HG02938 (cell line): ENCODE measurements at regions not wholly inside any gene's neighbourhood (a gene's known extent, or its start where the extent isn't known, plus 50 kb on each side); places are given as distances from the start of the nearest gene placed in this dataset.

Source experiments
- ATAC-seq: cut with Tn5 transposase; IDR thresholded peaks from one replicate; pipeline ENCODE4 v1.9.1; 2021; ENCODE audit warnings: mild to moderate bottlenecking, moderate library complexity; ENCODE audit not compliant: unreplicated experiment

GRCh38 chr3:144286235-144286910 lies 314.8 kb downstream of the DIPK2A start:
- ATAC-seq = no peak

DNA sequence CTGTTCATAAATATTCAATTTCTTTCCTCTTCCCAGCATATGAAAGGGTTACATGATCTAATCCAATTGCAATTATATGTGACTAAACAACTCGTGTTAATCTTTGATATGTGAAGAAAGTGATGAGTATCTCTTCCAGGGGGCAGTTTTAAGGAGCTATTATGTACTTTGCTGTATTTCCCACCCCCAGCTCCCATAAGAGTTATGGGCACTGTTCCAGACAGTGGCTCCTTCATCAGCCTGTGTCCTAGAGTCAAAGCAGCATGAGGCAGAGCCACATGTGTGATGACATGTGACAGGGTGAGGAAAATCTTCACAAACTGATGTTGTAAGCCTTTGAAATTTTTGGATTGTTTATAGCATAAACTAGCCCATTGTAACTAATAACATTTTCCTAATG lies 315.4 kb downstream of the DIPK2A start:
- ATAC-seq = no peak

DNA sequence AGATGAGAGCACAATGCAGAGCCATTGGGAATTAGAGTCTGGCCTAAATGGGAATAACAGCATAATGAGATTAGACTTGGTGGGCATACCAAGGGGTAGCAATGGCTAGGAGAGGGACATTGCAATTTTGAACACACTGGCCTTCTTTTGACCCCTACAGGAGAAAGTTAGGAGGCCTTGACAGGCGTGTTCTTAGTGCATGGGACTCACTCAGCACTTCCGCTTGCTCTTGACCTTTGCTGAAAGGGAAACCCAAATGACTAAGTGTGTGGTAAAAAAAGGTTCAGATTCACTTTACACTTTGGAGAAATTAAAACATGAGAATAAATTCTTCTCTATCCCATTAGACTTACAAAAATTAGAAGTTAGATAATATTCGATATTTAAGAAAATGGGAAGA lies 317.4 kb downstream of the DIPK2A start:
- ATAC-seq = no peak

DNA sequence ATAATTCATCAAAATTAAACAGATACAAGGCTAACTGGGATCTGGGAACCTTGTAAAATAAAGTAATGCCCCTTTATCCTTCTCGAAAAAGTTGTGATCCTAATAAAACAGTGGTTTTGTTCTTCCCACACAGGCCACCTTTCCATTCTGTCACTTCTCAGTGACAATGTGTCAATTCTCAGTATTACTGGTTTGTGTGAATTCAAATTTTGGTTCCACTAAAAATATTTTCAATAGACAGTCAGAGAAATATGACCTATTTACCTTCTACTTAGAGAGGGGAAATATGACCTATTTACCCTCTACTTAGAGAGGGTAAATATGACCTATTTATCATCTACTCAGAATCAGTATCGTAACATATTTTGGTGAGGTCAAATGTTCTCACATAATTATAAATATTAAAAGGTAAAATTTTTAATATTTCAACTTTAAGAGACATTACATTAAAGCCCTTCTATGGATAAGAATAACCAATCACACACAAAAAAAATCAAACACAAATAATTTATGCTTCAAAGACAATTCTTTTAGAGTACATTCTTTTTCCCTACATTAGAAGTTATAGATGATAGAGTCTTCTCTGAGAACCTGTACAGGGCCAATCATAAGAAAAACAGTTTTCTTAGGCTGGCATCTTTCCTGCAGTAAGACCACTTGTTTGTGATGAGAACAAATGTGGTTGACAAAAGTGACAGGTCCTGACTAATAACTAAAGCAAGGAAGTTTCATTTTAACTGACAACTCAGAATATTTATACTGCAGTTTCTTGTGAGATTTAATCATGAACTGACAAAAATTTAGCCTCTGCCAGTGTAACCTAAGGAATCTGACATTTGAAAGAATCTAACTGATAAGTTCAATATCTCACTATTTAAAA lies 323.3 kb downstream of the DIPK2A start:
- peak; percentile 85 for ATAC-seq

GRCh38 chr3:144295613-144296012 lies 324.0 kb downstream of the DIPK2A start:
- ATAC-seq = no peak

DNA sequence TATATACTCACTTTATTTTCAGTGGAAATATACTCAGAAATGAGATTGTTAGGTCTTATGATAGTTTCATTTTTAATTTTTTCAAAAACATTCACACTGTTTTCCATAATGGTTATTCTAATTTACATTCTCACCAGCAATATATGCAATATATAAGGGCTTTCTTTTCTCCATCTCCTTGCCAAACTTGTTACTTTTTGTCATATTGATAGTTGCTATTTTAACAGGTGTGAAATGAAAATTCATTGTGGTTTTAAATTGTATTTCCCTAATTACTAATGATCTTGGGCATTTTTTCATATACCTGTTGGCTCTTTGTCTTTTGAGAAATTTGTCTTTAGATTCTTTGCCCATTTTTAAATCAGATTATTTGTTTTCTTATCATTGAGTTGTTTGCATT lies 325.2 kb downstream of the DIPK2A start:
- ATAC-seq = no peak

GRCh38 chr3:144301863-144302262 lies 330.2 kb downstream of the DIPK2A start:
- no peak for ATAC-seq

GRCh38 chr3:144307951-144308350 lies 336.3 kb downstream of the DIPK2A start:
- no peak for ATAC-seq

DNA sequence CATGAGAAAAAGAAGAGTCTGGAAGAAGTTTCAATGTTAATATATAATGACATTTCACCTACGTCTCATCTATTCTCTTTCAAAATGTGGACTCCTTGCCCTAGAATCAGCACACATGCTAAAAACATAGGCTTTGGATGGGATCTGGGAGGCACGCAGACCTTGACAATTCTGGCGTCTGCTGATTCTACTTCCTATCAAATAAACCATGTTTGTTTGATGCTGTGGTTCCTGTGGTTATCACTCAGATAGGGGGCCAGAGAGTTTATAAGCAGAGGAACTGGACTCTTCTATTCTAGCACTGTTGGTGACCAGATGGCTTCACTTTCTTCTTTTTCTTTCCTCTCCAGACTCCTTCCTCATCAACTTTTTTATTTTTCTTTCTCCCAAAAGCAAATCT lies 336.8 kb downstream of the DIPK2A start:
- ATAC-seq = no peak

GRCh38 chr3:144312702-144313101 lies 341.1 kb downstream of the DIPK2A start:
- ATAC-seq = no peak

- no peak for ATAC-seq
Measured at GRCh38 chr3:144314946-144315345, 343.3 kb downstream of the DIPK2A start.

DNA sequence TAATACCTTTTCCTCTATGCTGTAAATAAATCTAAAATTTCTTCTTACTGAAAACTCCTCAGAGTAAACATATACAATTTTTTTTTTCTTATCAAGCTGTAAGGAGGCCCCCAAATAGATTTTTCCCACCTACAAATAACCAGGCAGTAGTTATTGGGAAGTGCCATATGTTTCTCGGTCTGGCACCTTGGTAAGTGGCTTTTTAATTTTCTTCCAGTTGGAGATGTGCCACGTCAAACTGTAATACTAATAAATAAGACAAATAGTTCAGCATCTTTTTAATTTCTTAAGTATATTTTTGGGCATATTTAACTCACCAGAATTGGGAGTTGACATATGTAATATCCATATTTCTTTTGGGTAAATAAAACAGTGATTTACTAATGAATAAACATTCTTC lies 346.3 kb downstream of the DIPK2A start:
- ATAC-seq = no peak

DNA sequence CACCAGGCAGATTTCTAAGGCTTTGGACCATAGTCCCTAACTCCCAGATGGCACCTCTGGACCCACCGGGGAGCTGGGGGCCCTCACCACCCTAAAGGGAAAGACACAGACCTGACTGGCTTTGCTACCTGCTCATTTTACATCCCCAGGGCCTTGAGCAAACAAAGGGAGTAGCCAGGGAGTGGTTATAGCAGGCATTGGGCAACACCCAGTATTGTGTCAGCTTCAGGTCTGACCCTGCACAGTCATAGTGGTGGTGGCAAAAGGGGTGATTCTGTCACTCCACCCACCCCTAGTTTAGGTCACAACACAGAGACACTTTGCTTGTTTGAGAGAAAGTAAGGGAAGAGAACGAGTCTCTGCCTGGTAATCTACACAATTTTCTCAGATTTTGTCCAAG lies 352.5 kb downstream of the DIPK2A start:
- no peak for ATAC-seq

GRCh38 chr3:144332868-144333267 lies 361.2 kb downstream of the DIPK2A start:
- no peak for ATAC-seq

DNA sequence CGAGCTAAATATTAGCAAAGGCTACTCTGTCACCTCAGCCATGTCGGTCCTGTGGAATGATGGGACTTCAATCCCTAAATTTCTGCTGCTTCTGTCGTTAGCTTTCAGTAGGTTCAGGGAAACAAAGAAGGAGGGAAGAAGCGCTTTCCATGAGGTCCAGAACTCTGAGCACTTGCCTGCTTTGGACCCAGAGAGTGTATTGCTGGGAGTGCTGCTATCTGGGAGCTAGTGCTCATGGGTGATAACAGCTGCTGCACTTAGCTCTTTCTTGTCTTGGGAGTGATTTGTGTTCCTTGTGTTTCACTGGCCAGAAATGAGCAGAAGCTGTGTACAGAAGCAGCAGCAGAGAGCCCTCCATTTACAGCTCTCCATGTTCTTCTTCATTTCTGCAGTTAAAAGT lies 369.8 kb downstream of the DIPK2A start:
- no peak for ATAC-seq

GRCh38 chr3:144343343-144343742 lies 371.7 kb downstream of the DIPK2A start:
- ATAC-seq = no peak

GRCh38 chr3:144343777-144344176 lies 372.2 kb downstream of the DIPK2A start:
- ATAC-seq = no peak

GRCh38 chr3:144344925-144345548 lies 373.4 kb downstream of the DIPK2A start:
- ATAC-seq = no peak

- ATAC-seq = no peak
Measured at GRCh38 chr3:144350125-144350524, 378.5 kb downstream of the DIPK2A start.

- ATAC-seq = no peak
Measured at GRCh38 chr3:144351011-144351410, 379.4 kb downstream of the DIPK2A start.

DNA sequence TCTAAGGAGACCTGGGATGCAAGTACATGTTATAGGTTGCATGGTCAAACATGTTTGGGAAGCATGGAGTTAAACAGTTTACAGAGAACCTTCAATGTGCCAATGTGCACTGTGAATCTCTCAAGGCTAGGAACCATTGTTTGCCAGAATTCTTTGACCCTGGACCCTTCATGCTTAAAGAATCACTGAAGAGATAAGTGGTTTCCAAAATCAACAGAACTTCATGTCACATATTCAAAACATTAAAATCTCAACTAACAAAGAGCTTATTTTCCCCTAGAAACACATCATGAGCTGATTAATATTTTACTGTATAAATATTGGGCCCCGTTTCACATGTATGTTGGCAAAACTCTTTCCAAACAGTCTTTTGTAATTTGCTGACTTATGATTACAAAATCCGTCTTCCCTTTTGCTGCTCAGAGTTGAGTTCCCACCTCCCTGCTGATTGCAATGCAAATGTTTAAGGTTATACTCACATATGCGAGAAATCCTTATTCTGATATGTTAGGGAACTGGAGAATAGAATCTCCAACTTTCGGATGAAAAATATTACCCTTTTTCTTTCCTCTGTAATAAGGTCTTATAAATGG lies 380.2 kb downstream of the DIPK2A start:
- ATAC-seq = no peak

DNA sequence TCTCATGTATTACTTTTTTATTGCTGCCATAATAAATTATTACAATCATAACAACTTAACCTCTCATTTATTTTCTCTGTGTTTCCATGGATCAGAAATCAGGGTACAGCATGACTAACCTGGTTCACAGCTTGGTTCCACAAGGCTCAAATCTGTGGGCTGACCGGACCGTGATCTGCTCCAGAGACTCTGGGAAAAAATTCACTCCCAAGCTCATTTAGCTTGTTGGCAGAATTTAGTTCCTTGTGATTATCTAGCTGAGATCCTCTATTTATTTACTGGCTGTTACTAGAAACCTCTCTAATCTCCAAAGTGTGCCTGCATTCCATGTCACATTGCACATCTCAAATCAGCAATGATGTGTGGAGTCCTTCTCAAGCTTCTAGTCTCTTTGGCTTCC lies 386.6 kb downstream of the DIPK2A start:
- no peak for ATAC-seq
